ENCODE measurements at regions not wholly inside any gene's neighbourhood (a gene's known extent, or its start where the extent isn't known, plus 50 kb on each side); places are given as distances from the start of the nearest gene placed in this dataset.

DNA sequence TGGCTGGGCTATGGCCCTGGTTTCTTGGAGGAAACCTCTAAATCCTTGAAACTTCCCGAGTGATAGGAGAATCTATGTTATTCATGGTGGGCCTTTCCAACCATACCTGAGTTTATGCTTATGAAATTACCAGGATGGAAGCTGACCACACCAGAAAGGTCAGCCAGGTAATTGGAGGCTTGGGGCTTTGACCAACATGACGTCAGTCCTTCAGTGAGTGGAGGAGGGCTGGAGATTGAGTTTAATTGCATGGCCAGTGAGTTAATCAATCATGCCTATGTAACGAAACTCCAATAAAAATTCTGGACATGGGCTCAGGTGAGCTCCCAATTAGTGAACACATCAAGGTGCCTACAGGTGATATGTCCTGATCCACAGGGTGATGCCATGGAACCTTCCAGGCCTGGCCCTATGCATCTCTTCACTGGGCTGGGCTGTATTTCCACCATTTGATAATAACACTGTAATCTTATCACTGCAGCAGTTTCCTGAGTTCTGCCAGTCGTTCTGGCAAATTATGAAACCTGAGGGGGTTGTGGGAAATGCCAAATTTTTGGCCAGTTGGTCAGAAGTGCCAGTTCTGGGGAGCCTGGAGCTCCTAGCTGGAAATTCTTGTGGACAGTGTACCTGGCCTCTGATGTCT lies 106.5 kb downstream of the CDH26 start:
- DNase-seq: no peak

DNA sequence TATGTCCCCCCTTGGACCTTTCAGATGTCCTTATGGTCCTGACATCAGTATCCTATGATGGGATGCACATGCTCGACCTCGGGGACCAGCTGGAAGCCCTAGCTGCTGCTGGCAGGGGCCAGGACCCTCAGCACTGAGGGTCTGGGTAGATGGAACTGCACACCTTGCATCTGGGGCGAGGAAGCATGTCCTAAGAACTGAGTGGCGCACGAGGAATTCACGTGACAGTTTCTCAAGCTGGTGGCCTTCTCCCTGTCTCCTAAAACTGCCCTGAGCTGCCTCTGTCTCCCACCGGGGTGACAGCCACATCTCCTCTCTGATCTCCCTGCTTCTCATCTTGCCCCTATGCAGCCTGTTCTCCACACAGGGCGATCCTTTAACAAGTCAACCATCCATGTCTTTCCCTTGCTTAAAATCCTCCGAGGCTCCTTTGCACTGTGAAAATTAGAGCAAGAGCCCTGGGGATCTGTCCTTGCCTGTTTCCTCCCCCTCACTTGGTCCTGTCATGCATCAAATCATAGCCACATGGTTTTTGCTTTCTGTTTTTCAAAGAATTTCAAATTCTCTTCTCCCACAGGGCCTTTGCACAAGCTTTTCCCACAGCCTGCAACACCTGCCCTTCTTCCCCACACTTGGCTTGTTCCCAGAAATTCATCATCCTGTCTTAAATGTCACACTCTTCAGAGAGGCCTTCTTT lies 107.7 kb downstream of the CDH26 start:
- no peak for DNase-seq

DNA sequence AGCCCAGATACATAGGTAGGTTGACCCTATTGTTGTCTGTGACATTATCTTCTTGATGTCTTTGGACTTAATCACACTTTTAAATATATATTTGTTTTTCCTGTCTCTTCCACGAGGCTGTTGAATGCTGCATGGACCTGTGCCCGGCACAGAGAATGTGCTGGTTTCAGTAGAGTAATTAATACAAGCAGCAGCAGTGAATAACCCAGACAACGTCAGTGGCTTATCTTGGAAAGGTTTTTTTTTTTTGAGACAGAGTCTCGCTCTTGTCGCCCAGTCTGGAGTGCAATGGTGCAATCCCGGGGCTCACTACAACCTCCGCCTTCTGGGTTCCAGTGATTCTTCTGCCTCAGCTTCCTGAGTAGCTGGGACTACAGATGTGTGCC lies 108.2 kb downstream of the CDH26 start:
- DNase-seq: no peak

DNA sequence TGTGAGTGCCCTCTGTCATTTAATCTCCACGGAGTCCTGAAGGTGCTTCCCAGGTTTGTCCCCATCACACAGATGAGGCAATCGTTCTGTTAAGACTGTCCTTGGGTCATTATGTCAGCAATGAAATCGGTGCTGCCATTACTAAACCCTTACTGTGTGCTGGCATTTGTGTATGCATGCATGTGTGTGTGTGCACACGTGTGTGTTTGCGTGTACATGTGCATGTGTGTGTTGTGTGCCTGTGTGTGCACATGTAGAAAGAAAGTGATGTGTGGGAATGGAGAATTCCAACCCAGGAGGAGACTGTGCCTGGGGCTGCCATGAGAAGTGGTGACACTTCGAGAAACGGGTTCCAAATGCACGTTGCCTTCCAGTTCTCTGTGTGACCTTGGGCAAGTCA lies 110.3 kb downstream of the CDH26 start:
- no peak for DNase-seq

DNA sequence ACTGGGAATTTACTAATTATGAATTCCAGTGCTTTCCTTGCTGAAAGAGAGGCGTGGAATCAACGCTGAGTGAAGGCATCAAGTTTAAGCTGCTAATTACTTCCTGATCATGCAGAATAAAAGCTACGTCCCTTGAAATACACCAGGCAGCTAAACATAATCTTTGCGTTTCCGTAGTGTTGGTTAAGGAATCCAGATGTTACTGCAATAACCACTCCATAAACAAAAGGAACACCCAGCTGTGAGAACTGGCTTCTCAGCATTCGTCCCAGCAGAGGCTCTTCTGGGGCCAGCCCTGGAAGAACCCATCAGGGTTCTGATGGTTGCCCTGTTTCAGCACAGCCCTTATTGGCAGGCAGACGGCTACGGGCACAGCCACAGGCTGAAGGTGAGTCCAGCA lies 111.4 kb downstream of the CDH26 start:
- no peak for DNase-seq

DNA sequence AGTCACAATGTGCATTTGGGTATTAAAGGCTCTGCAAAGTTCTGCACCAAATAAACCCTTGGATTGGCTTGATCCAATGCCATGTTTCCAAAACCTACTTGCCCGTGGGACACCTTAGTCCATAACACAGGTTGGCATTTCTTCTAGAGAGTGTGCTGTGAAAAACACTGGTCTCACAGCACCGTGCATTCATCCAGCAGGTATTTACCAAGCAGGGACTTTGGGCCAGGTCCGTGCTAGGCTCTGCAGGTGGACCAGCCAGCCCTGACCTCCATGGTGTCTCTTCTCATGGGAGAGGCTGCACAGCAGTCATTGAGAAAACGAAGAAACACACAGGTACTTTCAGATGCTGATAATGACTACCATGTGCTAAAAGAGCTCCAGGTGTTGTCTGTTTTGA lies 112.6 kb downstream of the CDH26 start:
- DNase-seq: no peak

DNA sequence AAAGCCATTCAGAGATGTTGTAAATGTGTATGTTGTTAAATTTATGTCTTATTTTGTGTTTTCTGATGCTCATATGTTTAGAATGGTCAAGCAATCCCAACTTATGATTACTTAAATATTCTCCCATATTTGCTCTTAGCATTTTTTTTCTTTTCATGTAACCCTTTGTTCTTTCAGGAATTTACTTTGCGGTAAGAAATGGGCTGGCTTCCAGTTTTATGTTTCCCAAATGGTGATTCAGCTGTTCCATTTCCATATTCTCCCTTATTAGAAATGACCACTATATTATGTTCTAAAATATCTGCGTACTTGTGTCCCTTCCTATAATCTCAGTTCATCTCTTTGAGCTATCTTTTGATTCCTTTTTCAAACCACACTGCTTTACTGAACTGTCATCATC lies 113.7 kb downstream of the CDH26 start:
- no peak for DNase-seq

DNA sequence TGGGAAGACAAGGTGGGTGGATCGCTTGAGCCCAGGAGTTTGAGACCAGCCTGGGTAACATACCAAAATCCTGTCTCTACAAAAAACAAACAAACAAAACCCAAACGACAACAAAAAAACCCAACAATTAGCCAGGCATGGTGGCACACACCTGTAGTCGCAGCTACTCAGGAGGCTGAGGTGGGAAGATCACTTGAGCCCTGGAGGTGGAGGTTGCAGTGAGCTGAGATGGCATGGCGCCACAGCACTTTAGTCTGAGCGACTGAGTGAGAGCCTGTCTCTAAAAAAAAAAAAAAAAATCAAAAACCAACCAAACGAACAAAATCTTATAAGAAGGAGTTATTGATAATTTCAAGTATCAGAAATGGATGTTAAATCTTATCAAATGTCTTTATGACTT lies 114.9 kb downstream of the CDH26 start:
- DNase-seq: no peak

DNA sequence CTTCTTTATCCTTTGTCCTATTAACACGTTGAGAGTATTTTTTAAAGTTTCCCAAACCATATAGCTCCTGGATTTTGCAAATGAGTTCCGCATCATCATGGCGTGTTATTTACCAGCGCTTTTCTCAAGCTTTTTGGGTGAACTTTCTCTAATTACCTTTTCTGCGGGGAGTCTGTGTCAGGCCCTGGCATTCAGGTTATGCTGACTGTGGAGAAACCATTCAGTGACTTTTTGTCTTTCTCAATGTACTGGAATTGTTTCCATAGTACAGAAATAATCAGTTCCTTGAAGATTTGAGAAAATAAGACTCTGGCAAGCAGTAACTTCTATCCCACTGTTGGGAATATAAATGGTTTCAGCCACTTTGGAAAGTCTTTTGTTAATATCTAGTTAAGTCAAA lies 115.3 kb downstream of the CDH26 start:
- DNase-seq: no peak

DNA sequence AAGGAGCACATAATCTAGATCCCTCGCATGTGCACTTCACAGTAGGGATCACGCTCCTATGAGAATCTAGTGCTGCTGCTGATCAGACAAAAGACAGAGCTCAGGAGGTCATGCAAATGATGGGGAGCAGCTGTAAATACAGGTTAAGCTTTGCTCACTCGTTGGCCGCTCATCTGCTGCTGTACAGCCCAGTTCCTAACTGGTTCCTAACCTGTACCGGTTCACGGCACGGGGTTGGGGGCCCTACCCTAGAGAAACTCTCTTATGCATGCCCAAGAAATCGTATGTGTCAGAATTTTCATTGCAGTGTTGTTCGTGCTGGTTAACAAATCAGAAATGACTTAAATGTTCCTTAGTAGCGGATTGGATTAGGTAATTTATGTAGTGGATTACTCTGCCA lies 116.1 kb downstream of the CDH26 start:
- no peak for DNase-seq

DNA sequence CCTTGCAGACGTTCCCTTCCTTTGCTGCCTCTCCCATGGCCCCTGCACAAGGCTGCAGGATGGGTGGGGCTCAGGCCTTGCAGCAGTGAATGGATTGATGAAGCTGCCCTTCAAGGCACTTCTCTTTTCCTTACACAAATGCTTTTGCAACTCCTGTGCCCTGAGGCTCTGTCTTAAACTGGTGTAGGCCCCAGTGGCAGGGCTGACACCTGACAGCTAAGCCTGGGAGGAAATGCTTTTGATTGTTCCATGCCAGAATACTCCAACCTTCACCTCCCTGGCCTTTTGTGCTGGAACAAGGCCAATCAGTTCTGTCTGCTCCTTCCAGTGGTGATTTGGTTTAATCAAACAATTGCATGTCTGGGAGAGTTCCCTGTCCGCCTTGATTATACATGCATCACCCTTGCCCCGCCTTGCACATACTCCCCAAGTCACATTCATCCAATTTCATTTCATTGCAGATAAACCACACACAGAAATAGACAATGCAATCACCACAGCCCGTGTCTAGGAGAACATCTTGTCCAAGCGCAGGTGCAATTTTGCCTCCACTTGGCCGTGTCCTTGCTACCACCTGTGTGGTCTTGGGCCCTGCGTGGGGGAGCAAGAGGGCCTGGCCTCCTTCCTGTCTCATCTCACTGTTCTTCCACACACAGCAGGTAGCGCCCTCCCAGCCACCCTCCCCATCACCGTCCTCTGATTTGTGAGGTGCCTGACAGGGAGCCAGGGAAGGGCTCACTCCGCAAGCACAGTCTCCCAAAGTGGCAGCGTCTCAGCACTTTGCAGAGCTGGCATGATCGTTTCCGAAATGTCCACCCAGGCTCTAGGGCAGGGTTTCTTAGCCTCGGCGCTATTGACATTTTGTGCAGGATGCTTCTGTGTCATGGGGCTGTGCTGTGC lies 120.4 kb downstream of the CDH26 start:
- DNase-seq: no peak

DNA sequence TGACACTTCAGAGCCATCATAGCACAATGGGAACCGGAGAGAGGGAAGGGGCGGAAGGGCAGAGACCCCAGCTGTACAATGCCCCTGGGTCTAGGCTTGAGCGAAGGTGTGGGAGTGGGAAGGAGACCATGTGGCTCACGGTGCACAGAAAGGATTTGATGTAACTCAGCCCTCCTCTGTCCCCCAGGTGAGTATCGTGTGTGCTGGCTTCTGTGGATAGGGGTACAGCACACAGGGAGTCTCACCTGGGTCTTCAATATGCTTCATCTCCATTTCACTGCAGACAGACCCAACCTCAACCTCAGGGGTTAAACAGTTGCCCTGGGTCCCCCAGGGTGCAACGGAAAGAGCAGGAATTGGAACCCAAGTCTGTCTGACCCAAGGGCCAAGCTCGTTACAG lies 122.2 kb downstream of the CDH26 start:
- no peak for DNase-seq

DNA sequence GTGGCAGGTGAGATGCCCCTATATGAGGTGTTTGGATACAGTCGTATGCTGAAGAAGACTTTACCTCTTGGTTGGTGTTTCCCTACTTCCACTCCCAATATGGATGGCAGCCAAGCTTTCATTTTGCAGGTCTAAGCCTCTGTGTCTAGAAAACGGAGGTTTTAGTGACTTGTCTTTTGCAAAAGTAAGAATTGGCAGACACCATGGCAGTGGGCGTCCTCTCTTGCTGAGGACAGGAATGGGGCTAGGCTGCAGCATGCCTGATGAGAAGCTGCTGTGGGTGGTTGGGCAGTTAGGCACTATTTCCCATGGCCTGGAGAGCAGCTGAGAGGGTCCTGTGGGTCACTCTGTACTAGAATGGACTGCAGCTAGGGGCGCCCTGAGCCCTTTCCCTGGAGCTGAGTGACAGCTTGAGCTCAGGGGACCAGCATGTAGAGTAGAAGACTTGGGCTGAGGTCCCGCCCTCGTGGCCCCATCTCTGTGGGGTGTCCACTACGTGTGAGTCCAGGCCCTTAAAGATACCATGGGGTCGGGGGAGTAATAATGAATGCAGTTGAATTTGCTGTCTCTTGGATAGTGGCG lies 127.4 kb downstream of the CDH26 start:
- DNase-seq: no peak

DNA sequence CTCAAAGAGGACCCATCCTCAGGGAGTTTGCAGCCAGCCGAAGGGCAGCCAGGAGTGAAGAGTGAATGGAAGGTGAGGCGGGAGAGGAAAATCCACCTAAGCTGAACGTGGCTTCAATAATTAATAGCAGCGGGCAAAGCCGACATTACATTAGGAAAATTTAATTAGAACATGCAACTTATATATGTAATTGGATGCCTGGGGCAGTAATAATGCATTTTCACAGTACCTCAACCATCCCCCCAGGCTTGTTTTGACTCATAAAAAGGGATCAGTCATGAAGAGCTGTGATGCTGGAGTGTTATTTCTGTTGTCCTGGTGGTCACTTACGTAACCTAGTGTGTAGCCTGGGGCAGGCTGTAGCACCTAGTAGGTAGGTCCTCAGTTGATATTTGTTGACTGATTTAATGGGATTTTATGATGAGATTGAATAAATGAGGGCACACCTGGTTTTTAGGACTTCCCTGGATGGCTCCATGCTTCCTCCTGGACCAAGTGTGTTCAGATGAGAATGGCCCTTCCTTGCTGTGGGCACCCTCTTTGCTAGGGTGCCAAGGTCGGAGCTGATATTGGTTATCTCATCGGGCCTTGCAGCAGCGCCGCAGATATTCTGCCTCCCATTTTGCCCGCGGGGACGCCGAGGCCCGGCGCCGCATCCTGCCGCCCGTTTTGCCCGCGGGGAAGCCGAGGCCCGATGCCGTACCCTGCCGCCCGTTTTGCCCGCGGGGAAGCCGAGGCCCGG lies 128.8 kb downstream of the CDH26 start:
- peak in 1 of 2 experiments; percentile 2 for DNase-seq

DNA sequence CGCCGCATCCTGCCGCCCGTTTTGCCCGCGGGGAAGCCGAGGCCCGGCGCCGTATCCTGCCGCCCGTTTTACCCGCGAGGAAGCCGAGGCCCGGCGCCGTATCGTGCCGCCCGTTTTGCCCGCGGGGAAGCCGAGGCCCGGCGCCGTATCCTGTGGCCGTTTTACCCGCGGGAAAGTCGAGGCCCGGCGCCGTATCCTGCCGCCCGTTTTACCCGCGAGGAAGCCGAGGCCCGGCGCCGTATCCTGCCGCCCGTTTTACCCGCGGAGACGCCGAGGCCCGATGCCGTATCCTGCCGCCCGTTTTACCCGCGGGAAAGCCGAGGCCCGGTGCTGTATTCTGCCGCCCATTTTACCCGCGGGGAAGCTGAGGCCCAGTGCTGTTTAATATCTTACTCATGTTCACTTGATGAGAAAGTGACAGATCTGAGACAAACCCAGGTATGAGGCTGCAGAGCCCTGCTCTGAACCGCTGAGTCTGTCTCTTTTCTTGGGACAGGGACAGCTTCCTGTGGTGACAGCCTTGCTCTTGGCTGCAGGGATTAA lies 129.4 kb downstream of the CDH26 start:
- peak in 1 of 2 experiments; percentile 3 for DNase-seq

DNA sequence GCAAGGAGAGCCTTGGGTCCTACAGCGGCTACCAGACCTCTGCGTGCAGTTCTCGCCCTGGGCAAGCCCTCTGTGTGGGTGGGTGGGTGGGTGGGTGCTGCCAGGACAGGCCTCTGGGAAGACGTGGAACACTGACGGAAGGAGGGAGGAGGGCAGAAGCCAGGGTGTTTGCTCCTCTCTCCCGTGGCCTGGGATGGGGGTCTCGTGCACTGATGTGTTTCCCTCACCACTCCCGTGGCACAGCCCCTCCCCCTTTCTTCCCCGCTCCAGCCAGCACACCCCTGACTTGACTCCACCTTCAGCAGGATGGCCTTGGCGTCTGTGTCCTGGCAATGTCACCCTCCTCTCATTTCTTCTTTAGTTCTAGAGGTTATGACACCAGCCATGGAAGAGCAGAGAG lies 130.0 kb downstream of the CDH26 start:
- no peak for DNase-seq

DNA sequence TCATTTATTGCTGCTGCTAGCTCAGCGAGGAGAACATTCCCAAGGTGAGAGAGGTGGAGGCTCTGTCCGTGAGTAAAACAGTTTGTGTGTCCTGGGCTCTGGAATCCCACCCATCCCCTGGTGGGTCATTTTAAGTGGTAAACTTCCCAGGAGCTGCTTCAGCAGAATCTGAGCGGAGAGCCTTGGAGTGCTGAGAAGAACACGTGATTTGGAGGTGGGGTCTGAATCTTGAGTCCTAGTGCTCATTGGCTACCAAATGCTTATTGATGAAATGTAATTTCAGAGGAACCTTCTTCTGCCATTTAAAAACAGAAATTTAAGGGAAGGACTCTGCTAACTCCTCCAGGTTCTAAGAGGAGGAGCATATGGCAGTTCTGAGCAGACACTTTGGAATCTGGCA lies 132.4 kb downstream of the CDH26 start:
- no peak for DNase-seq

DNA sequence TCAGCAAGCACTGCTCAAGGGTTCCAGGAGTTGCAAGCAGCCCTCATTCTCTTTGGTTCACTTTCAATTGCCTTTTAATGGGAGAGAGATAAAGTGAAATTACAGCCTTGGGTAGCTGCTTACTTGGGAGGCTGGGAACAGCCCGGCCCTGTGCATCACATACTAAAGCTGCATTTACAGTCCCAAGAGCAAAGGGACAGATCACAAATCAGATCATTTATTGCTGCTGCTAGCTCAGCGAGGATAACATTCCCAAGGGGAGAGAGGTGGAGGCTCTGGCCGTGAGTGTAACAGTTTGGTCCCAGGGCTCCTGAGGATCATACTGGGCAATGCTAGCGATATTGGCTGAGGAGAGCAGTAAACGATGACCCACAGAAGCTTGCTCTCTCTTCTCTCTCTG lies 133.1 kb downstream of the CDH26 start:
- DNase-seq: no peak

DNA sequence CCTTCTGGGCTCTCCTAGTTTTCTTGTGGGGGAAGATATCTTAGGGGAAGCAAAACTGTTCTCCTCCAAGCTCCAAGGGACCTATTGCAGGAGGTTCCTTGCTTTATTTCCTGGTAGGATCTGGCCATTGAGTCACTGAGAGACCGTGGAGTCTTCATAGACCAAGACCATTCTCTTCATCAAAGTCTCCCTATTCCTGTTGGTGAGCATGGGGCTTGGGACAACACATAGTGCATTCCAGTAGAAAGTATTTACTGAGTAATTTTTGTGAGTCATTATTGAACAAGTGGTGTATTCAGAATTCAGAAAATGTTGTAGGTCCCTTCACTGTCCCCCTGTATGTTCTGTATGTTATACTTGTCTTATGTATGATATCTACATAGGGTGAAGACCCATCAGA lies 133.6 kb downstream of the CDH26 start:
- DNase-seq: no peak

DNA sequence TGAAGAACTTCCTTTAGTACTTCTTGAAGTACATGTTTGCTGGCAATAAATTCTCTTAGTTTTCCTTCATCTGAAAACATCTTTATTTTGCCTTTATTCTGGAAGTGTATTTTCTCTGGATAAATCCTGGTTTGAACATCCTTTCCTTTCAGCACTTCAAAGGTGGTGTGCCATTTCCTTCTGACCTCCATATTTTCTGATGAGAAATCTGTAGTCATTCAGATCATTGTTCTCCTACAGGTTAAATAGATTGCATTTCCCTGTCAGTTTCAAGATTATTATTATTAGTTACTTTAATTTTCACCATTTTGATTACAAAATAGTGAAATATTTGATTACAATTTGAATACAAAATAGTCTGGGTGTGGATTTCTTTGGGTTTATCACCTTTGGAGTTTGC lies 134.5 kb downstream of the CDH26 start:
- no peak for DNase-seq

DNA sequence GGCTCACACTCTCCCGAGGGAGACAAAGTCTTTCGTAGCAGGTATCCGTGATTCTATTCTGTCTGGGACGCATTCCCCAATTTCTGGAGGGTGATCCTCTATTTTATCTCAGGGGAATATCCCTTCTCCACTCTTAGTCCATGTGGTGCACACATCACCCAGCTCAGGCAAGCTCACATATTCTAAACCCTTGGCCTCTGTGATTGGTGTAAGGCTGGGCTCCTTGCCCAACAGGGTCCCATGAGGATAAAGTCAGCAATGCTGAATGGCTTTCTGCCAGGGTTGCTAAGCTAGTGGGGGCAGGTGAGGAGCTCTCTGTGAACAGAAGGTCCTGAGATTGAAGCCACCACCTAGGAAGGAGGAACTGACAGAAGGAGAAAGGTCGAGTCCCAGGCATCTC lies 137.2 kb downstream of the CDH26 start:
- no peak for DNase-seq

DNA sequence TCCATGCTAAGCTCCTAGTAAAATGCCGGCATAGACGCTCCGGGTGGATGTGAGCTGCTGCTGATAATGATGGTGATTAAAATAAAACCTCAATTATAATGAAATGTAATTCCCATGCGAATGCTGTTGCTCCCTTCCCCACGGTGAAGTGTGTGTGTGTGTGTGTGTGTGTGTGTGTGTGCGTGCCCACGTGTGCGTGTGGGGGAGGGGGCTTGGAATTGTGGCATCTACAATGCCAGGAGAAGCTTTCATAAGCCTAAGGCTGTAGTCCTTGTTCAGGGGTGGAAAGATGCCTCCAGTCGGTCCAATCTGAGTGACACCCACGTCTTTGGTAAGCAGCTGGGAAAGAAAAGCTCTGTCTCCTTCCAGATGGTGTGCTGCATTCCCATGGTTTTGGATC lies 137.9 kb downstream of the CDH26 start:
- no peak for DNase-seq

DNA sequence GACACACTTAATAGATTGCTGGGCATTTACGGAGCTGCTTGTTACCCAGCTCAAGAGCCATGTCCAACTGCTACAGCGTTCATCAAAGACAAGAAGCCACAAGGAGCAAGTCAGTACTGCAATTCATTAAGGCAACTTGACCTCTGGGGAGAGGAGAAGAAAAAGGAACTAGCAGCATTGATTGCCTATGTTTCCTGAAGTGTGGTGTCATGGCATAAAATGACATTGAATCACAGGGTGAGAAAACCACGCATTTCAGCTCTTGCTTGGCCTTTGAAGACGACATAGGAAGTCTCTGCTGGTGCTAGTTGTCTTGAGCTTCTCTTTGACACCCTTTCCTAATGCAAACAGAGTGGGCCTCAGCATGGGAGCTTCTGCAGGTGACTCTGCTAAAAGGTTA lies 139.1 kb downstream of the CDH26 start:
- DNase-seq: no peak
